K562 (cell line): ENCODE measurements at regions not wholly inside any gene's neighbourhood (a gene's known extent, or its start where the extent isn't known, plus 50 kb on each side); places are given as distances from the start of the nearest gene placed in this dataset.

Experiments used
- ATAC-seq: fragments of 200-7000 bp; cut with Tn5 transposase; 3 replicates; pipeline ENCODE4 v1.9.1; 2020; ENCODE audit warnings: moderate library complexity
- BruUV-seq: library from RNA; stranded (reverse); fragments of 400-500 nt; replicated peaks from 2 replicates; lab custom pipeline; 2021; lab: Mats Ljungman, UMichigan
- CTCF ChIA-PET: fragments of 300-600 bp; formaldehyde crosslinking; extraction: SDS; loops from one replicate; lab custom pipeline; 2021; ENCODE audit warnings: low intra/inter-chr PET ratio; lab: Yijun Ruan, JAX
- POLR2A ChIA-PET: fragments of 300-600, 350-650 bp; sonication (Branson Sonifier 250); formaldehyde crosslinking; extraction: SDS; loops from one replicate; lab custom pipeline; 2021; ENCODE audit warnings: antibody characterized with exemption, inconsistent platforms; lab: Yijun Ruan, JAX
- DNase-seq, 4 experiments: peaks; one replicate each; pipeline versions ENCODE4 v3.0.0 to v3.0.0-alpha.2; 2011 to 2018; ENCODE audit warnings: low spot score in 3 of 4, mixed read lengths in 3 of 4; ENCODE audit errors: extremely low read depth in 1 of 4
- FAIRE-seq: peaks from 2 replicates; lab custom pipeline; 2011; peaks lifted over from hg19 to GRCh38; lab: Jason Lieb, UNC
- H2AFZ ChIP-seq: 2 replicates; pipeline ENCODE4 v1.6.0; 2011; ENCODE audit warnings: low read depth, low read length, control low read depth, inconsistent platforms
- H3K27ac ChIP-seq: fragments of 200-600 bp; 3 replicates; pipeline ENCODE4 v1.8.0; 2011; ENCODE audit warnings: low read depth, mild to moderate bottlenecking, control low read depth, inconsistent platforms, low read length, moderate library complexity, mixed read lengths; ENCODE audit errors: extremely low read depth
- H3K27me3 ChIP-seq, 2 experiments: fragments of 300-600 bp in 1 of 2; 2 replicates in 1 of 2; 3 replicates in 1 of 2; pipeline versions ENCODE4 v1.6.0 to v1.8.0; 2011; ENCODE audit warnings: inconsistent platforms in 2 of 2, low read length in 2 of 2, mild to moderate bottlenecking in 1 of 2, mixed read lengths in 1 of 2, moderate library complexity in 1 of 2; ENCODE audit not compliant: control insufficient read depth in 2 of 2, insufficient read depth in 2 of 2
- H3K36me3 ChIP-seq: fragments of 300-600 bp; 3 replicates; pipeline ENCODE4 v1.8.0; 2011; ENCODE audit warnings: mild to moderate bottlenecking, low read length, inconsistent platforms; ENCODE audit not compliant: control insufficient read depth, insufficient read depth
- H3K4me1 ChIP-seq, 2 experiments: fragments of 200-600 bp in 1 of 2; replicated peaks in 1 of 2; 2 replicates in 1 of 2; 3 replicates in 1 of 2; pipeline versions ENCODE4 v1.5.1 to v1.8.0; 2011; ENCODE audit warnings: inconsistent platforms in 2 of 2, low read length in 2 of 2, mild to moderate bottlenecking in 1 of 2, mixed read lengths in 1 of 2, moderate library complexity in 1 of 2; ENCODE audit not compliant: control insufficient read depth in 2 of 2, insufficient read depth in 2 of 2
- H3K4me2 ChIP-seq: 2 replicates; pipeline ENCODE4 v1.6.1; 2011; ENCODE audit warnings: low read length, control low read depth, inconsistent platforms, mixed read lengths; ENCODE audit not compliant: insufficient read depth
- H3K4me3 ChIP-seq: fragments of 200-600 bp; sonication (generic), shearing (Covaris generic); 2 replicates; pipeline ENCODE4 v1.5.1; 2016; ENCODE audit warnings: control low read depth, inconsistent platforms
- H3K79me2 ChIP-seq: fragments of 200-600 bp; 3 replicates; pipeline ENCODE4 v1.8.0; 2011; ENCODE audit warnings: low read length, inconsistent platforms; ENCODE audit not compliant: control insufficient read depth, insufficient read depth
- H3K9ac ChIP-seq, 2 experiments: 2 replicates each; pipeline versions ENCODE4 v1.6.0 to v1.6.1; 2011; ENCODE audit warnings: low read depth in 2 of 2, low read length in 2 of 2, control low read depth in 1 of 2, inconsistent platforms in 1 of 2, mild to moderate bottlenecking in 1 of 2, mixed read lengths in 1 of 2; ENCODE audit not compliant: insufficient read depth in 1 of 2
- H3K9me1 ChIP-seq: one replicate; pipeline ENCODE4 v1.6.0; 2011; ENCODE audit warnings: inconsistent platforms, mild to moderate bottlenecking, low read length, moderate library complexity; ENCODE audit not compliant: control insufficient read depth, insufficient read depth
- H3K9me3 ChIP-seq: replicated peaks from 2 replicates; pipeline ENCODE4 v1.5.1; 2011; ENCODE audit warnings: low read depth, low read length, inconsistent platforms; ENCODE audit not compliant: control insufficient read depth, insufficient read depth
- H4K20me1 ChIP-seq: replicated peaks from 2 replicates; pipeline ENCODE4 v1.6.1; 2011; ENCODE audit warnings: low read length, inconsistent platforms, mixed read lengths; ENCODE audit not compliant: control insufficient read depth, insufficient read depth
- NELFE ChIP-seq: IDR thresholded peaks from 2 replicates; pipeline ENCODE4 v1.6.1; 2011; ENCODE audit warnings: mild to moderate bottlenecking; ENCODE audit not compliant: insufficient read depth, insufficient read length
- POLR2H ChIP-seq: IDR thresholded peaks from 2 replicates; pipeline ENCODE4 v1.6.1; 2016; ENCODE audit warnings: missing genetic modification characterization, low read depth, mild to moderate bottlenecking, control low read depth, missing compliant biosample characterization, moderate library complexity
- ZNF134 ChIP-seq: fragments of 250-450 bp; sonication (Bioruptor Pico); conservative IDR thresholded peaks from 2 replicates; pipeline ENCODE4 v1.4.0; 2020
- WGBS: fragments of 100-300 bp; shearing (Covaris generic); methylation state at CpG from one replicate; pipeline ENCODE4 v1.1.6; 2016; ENCODE audit warnings: low coverage, mixed read lengths; ENCODE audit not compliant: insufficient coverage; ENCODE audit errors: missing lambda C conversion rate; 5-methylcytosine and 5-hydroxymethylcytosine counted together
- in situ Hi-C: fragments of 300-500 bp; cut with MboI; formaldehyde crosslinking; loops from 4 replicates; pipeline ENCODE4 v1.15.0; 2018; ENCODE audit warnings: inconsistent platforms, mixed read lengths
- intact Hi-C: fragments of 100-400 bp; cut with micrococcal nuclease; formaldehyde crosslinking; loops from 2 replicates; pipeline ENCODE4 v1.14.2; 2022
- TF ChIP-seq, protein P1 (sequence below): sonication (generic); formaldehyde crosslinking; IDR thresholded peaks from 2 replicates; pipeline ENCODE4 v1.8.0; 2022; ENCODE audit warnings: mild to moderate bottlenecking, missing genetic modification reagents

DNA sequence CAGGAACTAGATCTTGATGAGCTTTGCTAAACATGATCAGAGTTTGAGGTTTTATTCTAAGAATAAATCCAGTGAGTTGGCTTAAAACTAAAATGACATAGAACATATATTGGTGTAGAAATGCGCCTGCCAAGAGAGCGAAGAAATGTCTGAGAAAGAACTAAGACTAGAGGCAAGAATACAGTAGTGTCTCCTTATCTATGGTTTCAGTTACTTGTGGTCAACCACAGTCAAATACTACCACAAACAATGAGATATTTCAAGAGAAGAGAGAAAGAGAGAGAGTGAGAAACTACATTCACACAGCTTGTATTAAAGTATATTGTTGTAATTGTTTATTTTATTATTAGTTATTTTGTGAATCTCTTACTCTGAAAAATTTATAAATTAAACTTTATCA lies 254.4 kb upstream of the CDH10 start:
- no peaks in the 10 kb centered on the region for H3K79me2 ChIP-seq
- no peak overlapping the region for H3K27ac ChIP-seq
- TF ChIP-seq NELFE (no peak), ZNF134 (CRISPR knock-in tag) (no peak), POLR2H (no peak)
- TF ChIP-seq, protein P1, sequence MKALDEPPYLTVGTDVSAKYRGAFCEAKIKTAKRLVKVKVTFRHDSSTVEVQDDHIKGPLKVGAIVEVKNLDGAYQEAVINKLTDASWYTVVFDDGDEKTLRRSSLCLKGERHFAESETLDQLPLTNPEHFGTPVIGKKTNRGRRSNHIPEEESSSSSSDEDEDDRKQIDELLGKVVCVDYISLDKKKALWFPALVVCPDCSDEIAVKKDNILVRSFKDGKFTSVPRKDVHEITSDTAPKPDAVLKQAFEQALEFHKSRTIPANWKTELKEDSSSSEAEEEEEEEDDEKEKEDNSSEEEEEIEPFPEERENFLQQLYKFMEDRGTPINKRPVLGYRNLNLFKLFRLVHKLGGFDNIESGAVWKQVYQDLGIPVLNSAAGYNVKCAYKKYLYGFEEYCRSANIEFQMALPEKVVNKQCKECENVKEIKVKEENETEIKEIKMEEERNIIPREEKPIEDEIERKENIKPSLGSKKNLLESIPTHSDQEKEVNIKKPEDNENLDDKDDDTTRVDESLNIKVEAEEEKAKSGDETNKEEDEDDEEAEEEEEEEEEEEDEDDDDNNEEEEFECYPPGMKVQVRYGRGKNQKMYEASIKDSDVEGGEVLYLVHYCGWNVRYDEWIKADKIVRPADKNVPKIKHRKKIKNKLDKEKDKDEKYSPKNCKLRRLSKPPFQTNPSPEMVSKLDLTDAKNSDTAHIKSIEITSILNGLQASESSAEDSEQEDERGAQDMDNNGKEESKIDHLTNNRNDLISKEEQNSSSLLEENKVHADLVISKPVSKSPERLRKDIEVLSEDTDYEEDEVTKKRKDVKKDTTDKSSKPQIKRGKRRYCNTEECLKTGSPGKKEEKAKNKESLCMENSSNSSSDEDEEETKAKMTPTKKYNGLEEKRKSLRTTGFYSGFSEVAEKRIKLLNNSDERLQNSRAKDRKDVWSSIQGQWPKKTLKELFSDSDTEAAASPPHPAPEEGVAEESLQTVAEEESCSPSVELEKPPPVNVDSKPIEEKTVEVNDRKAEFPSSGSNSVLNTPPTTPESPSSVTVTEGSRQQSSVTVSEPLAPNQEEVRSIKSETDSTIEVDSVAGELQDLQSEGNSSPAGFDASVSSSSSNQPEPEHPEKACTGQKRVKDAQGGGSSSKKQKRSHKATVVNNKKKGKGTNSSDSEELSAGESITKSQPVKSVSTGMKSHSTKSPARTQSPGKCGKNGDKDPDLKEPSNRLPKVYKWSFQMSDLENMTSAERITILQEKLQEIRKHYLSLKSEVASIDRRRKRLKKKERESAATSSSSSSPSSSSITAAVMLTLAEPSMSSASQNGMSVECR (CRISPR knock-in tag), result no peak
- POLR2A ChIA-PET, result no interaction called here
- H2AFZ ChIP-seq, result no peak overlapping the region
- H3K4me3 ChIP-seq, result no peak overlapping the region
- FAIRE-seq, result no peak
- no peaks in the 10 kb centered on the region for H3K36me3 ChIP-seq
- H3K9me1 ChIP-seq, result no peaks in the 10 kb centered on the region
- DNase-seq, result no peak
- H3K27me3 ChIP-seq, result no peaks in the 10 kb centered on the region
- H4K20me1 ChIP-seq, result no peaks in the 10 kb centered on the region
- no peak overlapping the region for H3K9ac ChIP-seq
- intact Hi-C loops, result no loop called here
- BruUV-seq, result no TSS peak
- ATAC-seq, result no peak
- CTCF ChIA-PET, result no interaction called here
- no peak overlapping the region for H3K4me2 ChIP-seq
- 9% methylated on average over 2 of the region's 2 CpGs for WGBS
- no peaks in the 10 kb centered on the region for H3K9me3 ChIP-seq
- in situ Hi-C loops, result no loop called here
- H3K4me1 ChIP-seq, result no peaks in the 10 kb centered on the region
